ENCODE measurements at regions not wholly inside any gene's neighbourhood (a gene's known extent, or its start where the extent isn't known, plus 50 kb on each side); places are given as distances from the start of the nearest gene placed in this dataset.
A peak's percentile ranks its signal among the peaks of the same experiment; 100 is the strongest.

GRCh38 chr13:99663185-99663825 is 162.0 kb downstream of the TM9SF2 start:
- H3K4me2 ChIP-seq: no peak overlapping the region
- peaks cover 10% of the 10 kb centered on the region for H3K4me1 ChIP-seq
- H3K4me3 ChIP-seq: no peak overlapping the region
- H3K27me3 ChIP-seq: peaks cover 5% of the 10 kb centered on the region
- TF ChIP-seq Cebpa-rat (IDR thresholded peaks at IDR 0.05): no peak
- H3K9ac ChIP-seq: no peak overlapping the region
- no peaks in the 10 kb centered on the region for H4K20me1 ChIP-seq
- H3K27ac ChIP-seq: no peak overlapping the region
- no peaks in the 10 kb centered on the region for H3K9me3 ChIP-seq
- no peaks in the 10 kb centered on the region for H3K36me3 ChIP-seq

GRCh38 chr13:99662678-99663077 is 161.4 kb downstream of the TM9SF2 start:
- no peaks in the 10 kb centered on the region for H3K36me3 ChIP-seq
- no peak overlapping the region for H3K4me2 ChIP-seq
- TF ChIP-seq Cebpa-rat (IDR thresholded peaks at IDR 0.05): no peak
- H3K4me1 ChIP-seq: peaks cover 16% of the 10 kb centered on the region
- H3K27ac ChIP-seq: no peak overlapping the region
- no peak overlapping the region for H3K4me3 ChIP-seq
- H3K9ac ChIP-seq: no peak overlapping the region
- peaks cover 6% of the 10 kb centered on the region; the same call in 1 of the 2 replicates for H4K20me1 ChIP-seq
- no peaks in the 10 kb centered on the region for H3K9me3 ChIP-seq
- peaks cover 12% of the 10 kb centered on the region for H3K27me3 ChIP-seq

GRCh38 chr13:99661791-99662190 is 160.5 kb downstream of the TM9SF2 start:
- H4K20me1 ChIP-seq: peaks cover 6% of the 10 kb centered on the region; the same call in 1 of the 2 replicates
- H3K27me3 ChIP-seq: peaks cover 21% of the 10 kb centered on the region
- no peak overlapping the region for H3K9ac ChIP-seq
- no peak overlapping the region for H3K4me3 ChIP-seq
- no peak for TF ChIP-seq Cebpa-rat (IDR thresholded peaks at IDR 0.05)
- no peak overlapping the region for H3K4me2 ChIP-seq
- no peaks in the 10 kb centered on the region for H3K36me3 ChIP-seq
- peaks cover 21% of the 10 kb centered on the region for H3K4me1 ChIP-seq
- no peak overlapping the region for H3K27ac ChIP-seq
- no peaks in the 10 kb centered on the region for H3K9me3 ChIP-seq

GRCh38 chr13:99659866-99660554 is 158.7 kb downstream of the TM9SF2 start:
- no peak overlapping the region for H3K27ac ChIP-seq
- no peak overlapping the region for H3K9ac ChIP-seq
- H3K4me1 ChIP-seq: peaks cover 26% of the 10 kb centered on the region
- H3K4me3 ChIP-seq: no peak overlapping the region
- H3K9me3 ChIP-seq: no peaks in the 10 kb centered on the region
- no peak for TF ChIP-seq Cebpa-rat (IDR thresholded peaks at IDR 0.05)
- no peak overlapping the region for H3K4me2 ChIP-seq
- peaks cover 22% of the 10 kb centered on the region for H3K27me3 ChIP-seq
- H4K20me1 ChIP-seq: peaks cover 6% of the 10 kb centered on the region; the same call in 1 of the 2 replicates
- no peaks in the 10 kb centered on the region for H3K36me3 ChIP-seq

GRCh38 chr13:99659226-99659625 is 158.0 kb downstream of the TM9SF2 start:
- H3K27me3 ChIP-seq: peaks cover 22% of the 10 kb centered on the region
- no peak overlapping the region for H3K4me3 ChIP-seq
- peak overlapping the region; percentile 97 for H3K4me2 ChIP-seq
- no peak overlapping the region for H3K27ac ChIP-seq
- H3K4me1 ChIP-seq: peaks cover 26% of the 10 kb centered on the region
- no peaks in the 10 kb centered on the region for H3K36me3 ChIP-seq
- H3K9me3 ChIP-seq: no peaks in the 10 kb centered on the region
- no peak for TF ChIP-seq Cebpa-rat (IDR thresholded peaks at IDR 0.05)
- peaks cover 6% of the 10 kb centered on the region; the same call in 1 of the 2 replicates for H4K20me1 ChIP-seq
- no peak overlapping the region for H3K9ac ChIP-seq

GRCh38 chr13:99658261-99658991 is 157.2 kb downstream of the TM9SF2 start:
- no peak for TF ChIP-seq Cebpa-rat (IDR thresholded peaks at IDR 0.05)
- peaks cover 22% of the 10 kb centered on the region for H3K27me3 ChIP-seq
- peaks cover 26% of the 10 kb centered on the region for H3K4me1 ChIP-seq
- H3K27ac ChIP-seq: peak overlapping the region; percentile 73
- H4K20me1 ChIP-seq: peaks cover 6% of the 10 kb centered on the region; the same call in 1 of the 2 replicates
- peak overlapping the region; percentile 97 for H3K4me2 ChIP-seq
- H3K36me3 ChIP-seq: no peaks in the 10 kb centered on the region
- peak overlapping the region; percentile 74 for H3K9ac ChIP-seq
- no peaks in the 10 kb centered on the region for H3K9me3 ChIP-seq
- peak overlapping the region; percentile 66 for H3K4me3 ChIP-seq

GRCh38 chr13:99657848-99658260 is 156.6 kb downstream of the TM9SF2 start:
- peaks cover 26% of the 10 kb centered on the region for H3K4me1 ChIP-seq
- H3K9ac ChIP-seq: peak overlapping the region; percentile 74
- peak overlapping the region; percentile 66 for H3K4me3 ChIP-seq
- no peaks in the 10 kb centered on the region for H3K36me3 ChIP-seq
- peak overlapping the region; percentile 97 for H3K4me2 ChIP-seq
- H3K27ac ChIP-seq: peak overlapping the region; percentile 73
- H3K9me3 ChIP-seq: no peaks in the 10 kb centered on the region
- TF ChIP-seq Cebpa-rat (IDR thresholded peaks at IDR 0.05): no peak
- peaks cover 22% of the 10 kb centered on the region for H3K27me3 ChIP-seq
- H4K20me1 ChIP-seq: peaks cover 6% of the 10 kb centered on the region; the same call in 1 of the 2 replicates

GRCh38 chr13:99656844-99657381 is 155.6 kb downstream of the TM9SF2 start:
- Histone ChIP-seq H3K9me3 (no peaks in the 10 kb centered on the region), H3K27ac (no peak overlapping the region)

GRCh38 chr13:99656092-99656745 is 154.9 kb downstream of the TM9SF2 start:
- peaks cover 6% of the 10 kb centered on the region; the same call in 1 of the 2 replicates for H4K20me1 ChIP-seq
- H3K4me1 ChIP-seq: peaks cover 26% of the 10 kb centered on the region
- no peak overlapping the region for H3K4me2 ChIP-seq
- peaks cover 22% of the 10 kb centered on the region for H3K27me3 ChIP-seq
- H3K27ac ChIP-seq: no peak overlapping the region
- no peak for TF ChIP-seq Cebpa-rat (IDR thresholded peaks at IDR 0.05)
- H3K4me3 ChIP-seq: no peak overlapping the region
- no peaks in the 10 kb centered on the region for H3K9me3 ChIP-seq
- H3K36me3 ChIP-seq: no peaks in the 10 kb centered on the region
- no peak overlapping the region for H3K9ac ChIP-seq

More at GRCh38 chr13:99656844-99657381, 155.6 kb downstream of the TM9SF2 start:
- peaks cover 22% of the 10 kb centered on the region for H3K27me3 ChIP-seq
- H4K20me1 ChIP-seq: peaks cover 6% of the 10 kb centered on the region; the same call in 1 of the 2 replicates
- no peaks in the 10 kb centered on the region for H3K36me3 ChIP-seq
- no peak for TF ChIP-seq Cebpa-rat (IDR thresholded peaks at IDR 0.05)
- H3K4me2 ChIP-seq: no peak overlapping the region
- H3K4me3 ChIP-seq: no peak overlapping the region
- H3K9ac ChIP-seq: no peak overlapping the region
- H3K4me1 ChIP-seq: peaks cover 26% of the 10 kb centered on the region

All from BLaER1 (cell line).